Esophagus (tissue), 2 donors: ENCODE measurements at regions not wholly inside any gene's neighbourhood (a gene's known extent, or its start where the extent isn't known, plus 50 kb on each side); places are given as distances from the start of the nearest gene placed in this dataset.

Source experiments
- H3K27ac ChIP-seq, 2 donors: one replicate each; pipeline ENCODE4 v1.5.1; 2013; ENCODE audit warnings: low read depth in 2 of 2, mild to moderate bottlenecking in 2 of 2, inconsistent platforms in 1 of 2, low read length in 1 of 2, moderate library complexity in 1 of 2
- H3K27me3 ChIP-seq, 2 donors: one replicate each; pipeline ENCODE4 v1.6.1; 2013; ENCODE audit warnings: low read length in 2 of 2, control low read depth in 1 of 2, mild to moderate bottlenecking in 1 of 2; ENCODE audit not compliant: insufficient read depth in 2 of 2, control insufficient read depth in 1 of 2
- H3K36me3 ChIP-seq, 2 donors: one replicate each; pipeline ENCODE4 v1.6.1; 2013; ENCODE audit warnings: low read length in 1 of 2; ENCODE audit not compliant: control insufficient read depth in 2 of 2, insufficient read depth in 2 of 2
- H3K4me1 ChIP-seq, 2 donors: one replicate each; pipeline ENCODE4 v1.6.1; 2013; ENCODE audit warnings: low read length in 1 of 2; ENCODE audit not compliant: control insufficient read depth in 2 of 2, insufficient read depth in 2 of 2
- H3K4me3 ChIP-seq, 2 donors: one replicate each; pipeline ENCODE4 v1.5.1; 2013; ENCODE audit warnings: low read length in 2 of 2, mild to moderate bottlenecking in 2 of 2, low read depth in 1 of 2, moderate library complexity in 1 of 2
- H3K9me3 ChIP-seq, 2 donors: one replicate each; pipeline ENCODE4 v1.6.1; 2013; ENCODE audit warnings: mild to moderate bottlenecking in 2 of 2, low read depth in 1 of 2, low read length in 1 of 2, moderate library complexity in 1 of 2; ENCODE audit not compliant: control insufficient read depth in 2 of 2, insufficient read depth in 1 of 2
- WGBS, 2 donors: extraction: QIAGEN DNeasy Blood & Tissue Kit; methylation state at CpG; one replicate each; pipeline ENCODE4 v1.1.7; 2013; 5-methylcytosine and 5-hydroxymethylcytosine counted together
- donor health status: healthy with polysubstance abuse.
- donor health status: Bipolar disorder and iron deficiency.

- H3K4me1 ChIP-seq: peaks cover 9 to 31% of the 10 kb centered on the region in 2 donors
- no peaks in the 10 kb centered on the region for H3K27me3 ChIP-seq
- H3K27ac ChIP-seq: peak overlapping the region; percentile 68 to 69
- H3K9me3 ChIP-seq: no peaks in the 10 kb centered on the region
- no peaks in the 10 kb centered on the region for H3K36me3 ChIP-seq
- 53 to 54% methylated on average over 6 of the region's 6 CpGs for WGBS, 2 donors
- no peak overlapping the region for H3K4me3 ChIP-seq
These were observed 111.4 kb upstream of the OTOS start for GRCh38 chr2:240251848-240252190.

GRCh38 chr2:240252191-240252871, 111.9 kb upstream of the OTOS start:
- WGBS, 2 donors: 82 to 84% methylated on average over 19 to 20 of the region's 20 CpGs
- no peaks in the 10 kb centered on the region for H3K36me3 ChIP-seq
- no peaks in the 10 kb centered on the region for H3K27me3 ChIP-seq
- no peaks in the 10 kb centered on the region for H3K9me3 ChIP-seq
- no peak overlapping the region for H3K4me3 ChIP-seq
- peaks cover 9 to 31% of the 10 kb centered on the region in 2 donors for H3K4me1 ChIP-seq
- H3K27ac ChIP-seq: peak overlapping the region; percentile 8 to 68

DNA sequence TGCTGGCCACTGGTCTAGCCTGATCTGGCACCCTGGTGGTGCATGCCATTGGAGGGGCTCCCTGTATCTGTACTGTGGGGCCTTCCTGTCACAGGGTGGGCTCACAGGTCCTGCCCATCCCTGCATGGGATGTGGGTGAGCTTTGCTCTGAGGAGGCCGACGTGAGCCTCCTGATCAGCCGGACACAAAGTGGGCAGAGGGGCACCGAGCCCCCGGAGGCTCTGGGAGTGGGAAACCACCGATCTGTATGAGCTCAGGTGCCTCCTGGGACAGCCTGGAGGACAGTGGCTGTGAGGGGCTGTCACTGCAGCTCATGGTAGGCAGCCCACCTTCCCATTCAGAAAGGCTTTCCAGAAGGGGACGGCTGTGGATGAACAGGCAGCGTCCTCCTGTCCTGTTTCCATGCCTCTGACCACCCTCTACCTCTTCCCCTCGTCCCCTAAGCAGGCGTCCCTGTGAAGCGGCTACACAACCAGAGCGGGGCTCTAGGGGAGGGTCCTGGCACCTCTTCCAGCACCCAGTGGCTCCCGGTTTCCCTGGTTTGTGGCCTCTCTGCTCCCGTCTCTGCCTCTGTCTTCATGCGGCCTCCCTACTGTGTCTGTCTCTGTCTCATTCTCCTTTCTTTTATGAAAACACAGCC, 112.5 kb upstream of the OTOS start:
- Histone ChIP-seq H3K4me1 (peaks cover 9 to 31% of the 10 kb centered on the region in 2 donors), H3K36me3 (no peaks in the 10 kb centered on the region), H3K27ac (no peak overlapping the region), H3K27me3 (no peaks in the 10 kb centered on the region), H3K9me3 (no peaks in the 10 kb centered on the region), H3K4me3 (no peak overlapping the region)
- WGBS, 2 donors: 89 to 91% methylated on average over 15 of the region's 15 CpGs

DNA sequence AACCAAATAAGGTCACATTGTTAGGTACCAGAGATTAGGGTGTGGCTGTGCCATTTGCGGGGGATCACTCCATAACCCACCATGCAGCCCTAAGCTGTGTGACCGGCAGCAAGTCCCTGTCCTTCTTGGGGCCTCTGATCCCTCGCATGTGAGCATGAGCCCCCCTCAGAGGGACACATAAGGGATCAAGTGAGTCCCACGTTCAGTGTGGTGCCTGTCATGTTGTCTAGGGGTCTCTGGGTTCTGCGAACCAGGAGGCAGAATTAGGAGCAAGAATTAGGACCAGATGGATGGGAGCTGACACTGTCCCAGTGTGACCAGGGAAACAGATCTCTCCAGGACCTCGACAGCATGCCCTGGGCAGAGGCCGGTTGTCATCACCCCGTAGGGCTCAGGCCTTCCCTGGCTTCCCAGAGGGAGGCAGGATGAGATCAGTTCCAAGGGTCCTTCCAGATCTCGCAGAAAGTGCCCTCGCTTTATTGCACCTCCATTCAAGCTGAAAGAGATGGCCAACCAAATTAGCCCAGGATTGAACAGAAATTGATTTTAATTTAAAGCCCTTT, 113.2 kb upstream of the OTOS start:
- H3K27me3 ChIP-seq: no peaks in the 10 kb centered on the region
- H3K4me1 ChIP-seq: peaks cover 9 to 30% of the 10 kb centered on the region in 2 donors
- no peaks in the 10 kb centered on the region for H3K36me3 ChIP-seq
- H3K9me3 ChIP-seq: no peaks in the 10 kb centered on the region
- WGBS, 2 donors: 71 to 76% methylated on average over 10 of the region's 10 CpGs
- no peak overlapping the region for H3K4me3 ChIP-seq
- H3K27ac ChIP-seq: no peak overlapping the region

DNA sequence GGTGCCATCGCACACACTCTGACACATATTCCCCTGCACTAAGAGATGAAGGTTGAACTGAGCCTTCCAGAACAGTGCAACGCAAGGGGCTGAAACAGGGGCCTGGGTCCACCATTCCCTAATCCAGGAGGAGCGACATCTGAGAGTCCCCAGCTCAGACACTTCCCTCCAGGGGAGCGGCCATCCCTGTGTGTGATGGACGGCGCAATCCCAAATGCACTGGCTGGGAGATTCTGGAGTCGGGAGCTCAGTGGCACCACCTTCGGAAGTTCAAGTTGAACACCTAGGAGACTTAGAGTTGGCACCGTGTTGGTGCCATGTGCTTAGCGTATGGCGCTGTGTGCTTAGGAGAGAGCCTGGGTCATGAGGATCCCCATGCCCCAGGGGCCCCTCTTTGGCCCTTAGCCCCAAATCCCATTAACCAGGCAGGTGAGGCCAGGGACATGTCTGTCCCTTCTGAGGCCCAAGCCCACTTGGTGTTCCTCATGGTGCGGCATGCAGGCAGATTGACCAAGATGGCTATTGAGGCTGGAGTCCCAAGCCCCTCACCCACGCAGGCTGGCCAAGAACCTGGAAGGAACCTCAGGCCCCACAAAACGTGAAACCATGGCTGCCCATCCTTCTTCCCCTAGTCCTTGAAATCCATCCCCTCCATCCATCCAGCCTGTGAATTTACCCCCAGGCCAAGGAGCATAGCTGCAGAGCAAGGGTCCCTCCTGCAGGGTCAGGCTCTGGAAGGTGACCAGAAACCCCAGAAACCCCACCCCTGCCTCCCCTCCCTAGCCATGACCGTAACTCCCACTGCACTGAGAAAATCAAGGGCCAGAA, 114.1 kb upstream of the OTOS start:
- H3K36me3 ChIP-seq: no peaks in the 10 kb centered on the region
- H3K27ac ChIP-seq: no peak overlapping the region
- WGBS, 2 donors: 89 to 91% methylated on average over 15 of the region's 15 CpGs
- H3K4me1 ChIP-seq: peaks cover 9 to 21% of the 10 kb centered on the region in 2 donors
- no peaks in the 10 kb centered on the region for H3K27me3 ChIP-seq
- no peaks in the 10 kb centered on the region for H3K9me3 ChIP-seq
- no peak overlapping the region for H3K4me3 ChIP-seq

GRCh38 chr2:240255165-240255491, 114.7 kb upstream of the OTOS start:
- no peaks in the 10 kb centered on the region for H3K9me3 ChIP-seq

DNA sequence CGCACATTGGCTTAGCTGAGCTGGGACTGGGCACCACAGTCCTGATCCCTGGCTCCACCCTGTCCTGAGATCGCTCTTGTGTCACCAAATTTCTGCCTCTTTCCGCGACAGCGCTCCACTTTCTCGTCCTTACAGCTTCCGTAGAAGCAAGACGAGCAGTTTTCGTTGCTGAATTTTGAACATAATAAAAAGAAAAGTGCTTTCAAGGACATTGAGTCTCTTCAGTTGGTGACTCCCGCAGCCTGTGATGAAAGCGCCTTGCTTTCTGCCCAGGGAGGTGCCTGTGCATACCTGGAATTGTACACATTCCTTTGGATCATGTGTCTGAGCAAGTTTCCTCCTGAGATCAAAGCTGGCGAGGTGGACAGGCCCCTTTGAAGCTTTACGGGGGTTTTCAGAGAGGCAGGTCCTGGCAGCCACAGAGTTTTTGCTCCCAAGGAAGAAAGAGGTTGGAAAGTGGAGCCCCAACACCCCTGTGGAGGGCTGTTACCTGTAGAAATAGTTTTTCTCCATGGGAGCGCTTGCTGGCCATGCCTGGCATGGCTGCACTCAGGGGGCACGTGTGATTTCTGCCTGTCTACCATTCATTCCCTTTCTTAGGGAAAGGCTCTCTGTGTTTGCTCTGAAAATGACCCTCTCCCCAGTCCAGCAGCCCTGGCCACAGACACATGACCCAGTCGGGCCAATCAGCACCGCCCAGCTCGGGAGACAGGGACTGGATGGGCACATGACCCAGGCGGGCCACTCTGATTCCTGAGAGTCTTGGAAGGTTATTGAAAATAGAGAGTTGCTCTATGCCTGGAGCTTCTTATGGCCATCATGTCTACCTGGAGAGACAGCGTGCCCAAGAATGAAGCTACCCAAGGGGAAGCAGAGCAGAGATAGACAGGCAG, 115.6 kb upstream of the OTOS start:
- WGBS, 2 donors: 51 to 61% methylated on average over 20 of the region's 20 CpGs
- H3K27ac ChIP-seq: peak overlapping the region in 1 of 2 donors; percentile 22

More at GRCh38 chr2:240255165-240255491, 114.7 kb upstream of the OTOS start:
- H3K27me3 ChIP-seq: no peaks in the 10 kb centered on the region
- H3K36me3 ChIP-seq: no peaks in the 10 kb centered on the region
- no peak overlapping the region for H3K4me3 ChIP-seq
- WGBS, 2 donors: 62 to 76% methylated on average over 8 of the region's 8 CpGs
- H3K27ac ChIP-seq: no peak overlapping the region
- H3K4me1 ChIP-seq: peaks cover 6 to 15% of the 10 kb centered on the region in 2 donors

DNA sequence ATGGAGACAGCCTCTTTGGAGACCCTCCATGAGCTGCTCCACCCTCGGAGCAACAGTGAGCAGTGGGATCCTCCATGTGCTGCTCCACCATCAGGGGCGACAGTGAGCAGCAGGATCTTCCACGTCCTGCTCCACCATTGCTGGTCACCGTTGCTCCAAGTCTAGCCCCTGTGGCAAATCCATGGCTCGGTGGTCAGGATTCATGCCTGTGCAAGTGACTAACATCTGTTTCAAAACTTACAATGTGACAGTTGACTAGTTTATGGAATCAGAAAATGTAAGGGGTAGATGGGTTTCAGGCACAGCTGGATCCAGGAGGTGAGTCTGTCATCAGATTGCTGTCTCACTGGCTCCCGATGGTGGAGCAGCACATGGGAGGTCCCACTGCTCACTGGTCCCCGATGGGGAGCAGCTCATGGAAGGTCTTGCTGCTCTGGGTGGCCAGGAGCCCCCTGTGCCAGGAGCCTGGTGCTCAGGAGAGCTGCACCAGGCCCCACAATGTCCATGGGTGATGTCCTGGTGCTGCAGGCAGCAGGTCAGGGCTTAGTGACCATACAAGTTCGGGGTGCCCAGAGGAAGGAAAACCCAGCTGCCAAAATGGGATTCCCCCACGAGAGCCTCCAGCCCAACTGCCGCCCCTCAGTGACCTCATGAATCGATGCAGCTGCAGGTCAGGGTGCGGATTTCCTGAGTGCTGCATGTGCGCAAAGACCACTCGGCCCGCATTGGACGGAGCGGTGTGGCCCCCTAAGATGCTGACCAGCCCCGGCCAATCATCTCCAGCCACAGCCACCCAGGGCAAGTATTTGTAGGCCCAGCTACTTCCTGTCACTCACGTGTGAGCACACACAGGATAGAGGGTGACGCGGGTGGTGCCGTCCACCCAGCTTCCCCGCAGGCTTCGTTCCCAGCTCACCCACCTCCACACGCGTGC, 116.5 kb upstream of the OTOS start:
- H3K9me3 ChIP-seq: no peaks in the 10 kb centered on the region
- no peaks in the 10 kb centered on the region for H3K27me3 ChIP-seq
- no peaks in the 10 kb centered on the region for H3K4me1 ChIP-seq
- no peak overlapping the region for H3K27ac ChIP-seq
- no peak overlapping the region for H3K4me3 ChIP-seq
- 87 to 90% methylated on average over 26 of the region's 26 CpGs for WGBS, 2 donors
- no peaks in the 10 kb centered on the region for H3K36me3 ChIP-seq

More for the DNA sequence above, 115.6 kb upstream of the OTOS start:
- Histone ChIP-seq H3K4me3 (no peak overlapping the region), H3K4me1 (peaks cover 0 to 6% of the 10 kb centered on the region in 2 donors), H3K9me3 (no peaks in the 10 kb centered on the region), H3K27me3 (no peaks in the 10 kb centered on the region), H3K36me3 (no peaks in the 10 kb centered on the region)
